ENCODE measurements at regions not wholly inside any gene's neighbourhood (a gene's known extent, or its start where the extent isn't known, plus 50 kb on each side); places are given as distances from the start of the nearest gene placed in this dataset.

- DNase-seq (ENCODE audit: insufficient read length, low spot score) (no peak), FAIRE-seq (no peak)
- TF ChIP-seq PAX5 (IDR thresholded peaks at IDR 0.05; ENCODE audit: insufficient read depth, low read length, severe bottlenecking), result no peak
- no peak for TF ChIP-seq TAF1 (IDR thresholded peaks at IDR 0.05; ENCODE audit: low read depth, low read length)
- TF ChIP-seq POLR2A (IDR thresholded peaks at IDR 0.05; ENCODE audit: low read depth, low read length), result no peak
- TF ChIP-seq POU2F2 (IDR thresholded peaks at IDR 0.05; ENCODE audit: low read depth, low read length), result no peak
- TF ChIP-seq SPI1 (IDR thresholded peaks at IDR 0.05; ENCODE audit: low read depth, low read length), result no peak
- TF ChIP-seq POLR2AphosphoS5 (IDR thresholded peaks at IDR 0.05; ENCODE audit: low read depth, low read length), result no peak
These were observed 688.1 kb downstream of the BRD1 start for GRCh38 chr22:49139492-49140151.

GRCh38 chr22:49138250-49138790 is 689.4 kb downstream of the BRD1 start:
- DNase-seq (ENCODE audit: insufficient read length, low spot score), result no peak
- FAIRE-seq, result no peak
- no peak for TF ChIP-seq POLR2A (IDR thresholded peaks at IDR 0.05; ENCODE audit: low read depth, low read length)

- no peak for TF ChIP-seq SPI1 (IDR thresholded peaks at IDR 0.05; ENCODE audit: low read depth, low read length)
- TF ChIP-seq POU2F2 (IDR thresholded peaks at IDR 0.05; ENCODE audit: low read depth, low read length), result no peak
- no peak for TF ChIP-seq PAX5 (IDR thresholded peaks at IDR 0.05; ENCODE audit: insufficient read depth, low read length, severe bottlenecking)
- no peak for TF ChIP-seq TAF1 (IDR thresholded peaks at IDR 0.05; ENCODE audit: low read depth, low read length)
- TF ChIP-seq POLR2A (IDR thresholded peaks at IDR 0.05; ENCODE audit: low read depth, low read length), result no peak
- no peak for TF ChIP-seq POLR2AphosphoS5 (IDR thresholded peaks at IDR 0.05; ENCODE audit: low read depth, low read length)
- no peak for DNase-seq (ENCODE audit: insufficient read length, low spot score)
- no peak for FAIRE-seq
These were observed 690.4 kb downstream of the BRD1 start for GRCh38 chr22:49137206-49137840.

- TF ChIP-seq TAF1 (IDR thresholded peaks at IDR 0.05; ENCODE audit: low read depth, low read length) (no peak), SPI1 (IDR thresholded peaks at IDR 0.05; ENCODE audit: low read depth, low read length) (no peak), POLR2AphosphoS5 (IDR thresholded peaks at IDR 0.05; ENCODE audit: low read depth, low read length) (no peak), POU2F2 (IDR thresholded peaks at IDR 0.05; ENCODE audit: low read depth, low read length) (no peak), PAX5 (IDR thresholded peaks at IDR 0.05; ENCODE audit: insufficient read depth, low read length, severe bottlenecking) (no peak), POLR2A (IDR thresholded peaks at IDR 0.05; ENCODE audit: low read depth, low read length) (no peak)
- FAIRE-seq (no peak), DNase-seq (ENCODE audit: insufficient read length, low spot score) (no peak)
These were observed 690.9 kb downstream of the BRD1 start for GRCh38 chr22:49136816-49137180.

GRCh38 chr22:49136041-49136815 is 691.4 kb downstream of the BRD1 start:
- DNase-seq (ENCODE audit: insufficient read length, low spot score), result no peak
- no peak for FAIRE-seq
- TF ChIP-seq POLR2AphosphoS5 (IDR thresholded peaks at IDR 0.05; ENCODE audit: low read depth, low read length), result no peak
- TF ChIP-seq POU2F2 (IDR thresholded peaks at IDR 0.05; ENCODE audit: low read depth, low read length), result no peak
- no peak for TF ChIP-seq SPI1 (IDR thresholded peaks at IDR 0.05; ENCODE audit: low read depth, low read length)
- no peak for TF ChIP-seq PAX5 (IDR thresholded peaks at IDR 0.05; ENCODE audit: insufficient read depth, low read length, severe bottlenecking)

GRCh38 chr22:49134076-49134475 is 693.6 kb downstream of the BRD1 start:
- TF ChIP-seq POLR2AphosphoS5 (IDR thresholded peaks at IDR 0.05; ENCODE audit: low read depth, low read length) (no peak), PAX5 (IDR thresholded peaks at IDR 0.05; ENCODE audit: insufficient read depth, low read length, severe bottlenecking) (no peak), POLR2A (IDR thresholded peaks at IDR 0.05; ENCODE audit: low read depth, low read length) (no peak), SPI1 (IDR thresholded peaks at IDR 0.05; ENCODE audit: low read depth, low read length) (no peak), POU2F2 (IDR thresholded peaks at IDR 0.05; ENCODE audit: low read depth, low read length) (no peak), TAF1 (IDR thresholded peaks at IDR 0.05; ENCODE audit: low read depth, low read length) (no peak)
- FAIRE-seq (no peak), DNase-seq (ENCODE audit: insufficient read length, low spot score) (no peak)

GRCh38 chr22:49133541-49133940 is 694.1 kb downstream of the BRD1 start:
- no peak for TF ChIP-seq TAF1 (IDR thresholded peaks at IDR 0.05; ENCODE audit: low read depth, low read length)
- no peak for TF ChIP-seq POU2F2 (IDR thresholded peaks at IDR 0.05; ENCODE audit: low read depth, low read length)
- TF ChIP-seq POLR2AphosphoS5 (IDR thresholded peaks at IDR 0.05; ENCODE audit: low read depth, low read length), result no peak
- no peak for TF ChIP-seq POLR2A (IDR thresholded peaks at IDR 0.05; ENCODE audit: low read depth, low read length)
- TF ChIP-seq PAX5 (IDR thresholded peaks at IDR 0.05; ENCODE audit: insufficient read depth, low read length, severe bottlenecking), result no peak
- no peak for FAIRE-seq
- no peak for DNase-seq (ENCODE audit: insufficient read length, low spot score)

- TF ChIP-seq PAX5 (IDR thresholded peaks at IDR 0.05; ENCODE audit: insufficient read depth, low read length, severe bottlenecking) (no peak), TAF1 (IDR thresholded peaks at IDR 0.05; ENCODE audit: low read depth, low read length) (no peak), POLR2AphosphoS5 (IDR thresholded peaks at IDR 0.05; ENCODE audit: low read depth, low read length) (no peak), SPI1 (IDR thresholded peaks at IDR 0.05; ENCODE audit: low read depth, low read length) (no peak), POLR2A (IDR thresholded peaks at IDR 0.05; ENCODE audit: low read depth, low read length) (no peak), POU2F2 (IDR thresholded peaks at IDR 0.05; ENCODE audit: low read depth, low read length) (no peak)
- DNase-seq (ENCODE audit: insufficient read length, low spot score) (no peak), FAIRE-seq (no peak)
These were observed 695.7 kb downstream of the BRD1 start for GRCh38 chr22:49132009-49132408.

- DNase-seq (ENCODE audit: insufficient read length, low spot score) (no peak), FAIRE-seq (no peak)
- TF ChIP-seq TAF1 (IDR thresholded peaks at IDR 0.05; ENCODE audit: low read depth, low read length) (no peak), POU2F2 (IDR thresholded peaks at IDR 0.05; ENCODE audit: low read depth, low read length) (no peak), SPI1 (IDR thresholded peaks at IDR 0.05; ENCODE audit: low read depth, low read length) (no peak), POLR2A (IDR thresholded peaks at IDR 0.05; ENCODE audit: low read depth, low read length) (no peak), PAX5 (IDR thresholded peaks at IDR 0.05; ENCODE audit: insufficient read depth, low read length, severe bottlenecking) (no peak), POLR2AphosphoS5 (IDR thresholded peaks at IDR 0.05; ENCODE audit: low read depth, low read length) (no peak)
These were observed 697.9 kb downstream of the BRD1 start for GRCh38 chr22:49129736-49130135.

Measured in GM12891 (cell line).